ENCODE measurements at regions not wholly inside any gene's neighbourhood (a gene's known extent, or its start where the extent isn't known, plus 50 kb on each side); places are given as distances from the start of the nearest gene placed in this dataset.

GRCh38 chr9:109894921-109895758 lies 115.1 kb downstream of the PALM2AKAP2 start:
- DNase-seq: no peak
- no peak for TF ChIP-seq GATA1 (IDR thresholded peaks at IDR 0.05; ENCODE audit: low read depth, low read length)
- TF ChIP-seq POLR2A (IDR thresholded peaks at IDR 0.05; ENCODE audit: low read length): no peak

- DNase-seq: no peak
- no peak for TF ChIP-seq POLR2A (IDR thresholded peaks at IDR 0.05; ENCODE audit: low read length)
- TF ChIP-seq GATA1 (IDR thresholded peaks at IDR 0.05; ENCODE audit: low read depth, low read length): no peak
Observed at GRCh38 chr9:109901201-109901600, 121.2 kb downstream of the PALM2AKAP2 start.

DNA sequence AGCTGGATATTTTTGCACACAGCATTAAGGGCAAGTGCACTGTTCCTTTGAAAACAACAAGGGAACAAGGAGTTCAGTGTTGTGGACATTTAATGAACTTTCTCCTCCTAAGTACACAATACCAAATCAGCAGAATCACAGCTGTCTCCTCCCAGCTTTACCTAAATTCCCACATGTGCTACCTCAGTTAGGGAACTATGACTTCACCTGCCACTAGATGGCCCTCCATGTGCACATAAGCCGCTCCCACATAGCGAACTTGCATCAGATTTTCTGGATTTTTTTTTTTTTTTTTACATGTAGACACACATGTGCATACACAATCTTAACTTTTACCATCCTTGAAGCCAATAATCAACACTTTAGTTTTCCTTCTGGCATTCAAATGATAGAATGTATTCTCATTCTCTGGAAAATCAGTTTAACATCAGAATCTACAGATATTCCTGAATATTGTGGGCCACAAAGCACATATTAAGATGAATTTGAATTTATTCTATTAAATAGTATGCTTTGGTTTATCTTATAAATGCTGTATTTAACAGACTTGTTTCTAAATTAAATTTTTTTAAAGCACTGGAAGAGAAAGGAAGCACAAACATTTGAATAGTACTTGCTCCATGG lies 123.6 kb downstream of the PALM2AKAP2 start:
- DNase-seq: peak; percentile 60 to 70
- TF ChIP-seq GATA1 (IDR thresholded peaks at IDR 0.05; ENCODE audit: low read depth, low read length): no peak
- no peak for TF ChIP-seq POLR2A (IDR thresholded peaks at IDR 0.05; ENCODE audit: low read length)

DNA sequence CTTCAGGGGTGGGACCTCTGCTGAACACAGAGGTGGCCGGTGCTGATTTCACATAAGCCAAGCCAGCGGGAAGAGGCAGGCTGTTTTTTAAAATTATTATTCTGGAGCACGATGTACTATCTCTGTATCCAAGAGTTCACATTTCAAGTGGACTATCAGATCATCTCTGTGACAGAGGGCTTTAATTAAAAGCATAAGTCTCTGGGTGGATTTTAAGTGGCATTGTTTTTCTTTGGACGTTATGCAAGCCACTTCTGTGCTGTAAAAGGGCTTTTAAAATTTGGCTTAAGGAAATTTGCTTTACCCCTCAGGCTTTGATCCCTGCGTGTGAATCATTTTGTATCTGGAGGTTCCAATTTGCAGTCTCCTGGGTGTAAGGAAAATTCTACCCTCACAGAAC lies 124.7 kb downstream of the PALM2AKAP2 start:
- no peak for TF ChIP-seq GATA1 (IDR thresholded peaks at IDR 0.05; ENCODE audit: low read depth, low read length)
- no peak for TF ChIP-seq POLR2A (IDR thresholded peaks at IDR 0.05; ENCODE audit: low read length)
- no peak for DNase-seq

GRCh38 chr9:109905472-109905871 lies 125.5 kb downstream of the PALM2AKAP2 start:
- no peak for DNase-seq
- TF ChIP-seq POLR2A (IDR thresholded peaks at IDR 0.05; ENCODE audit: low read length) (no peak), GATA1 (IDR thresholded peaks at IDR 0.05; ENCODE audit: low read depth, low read length) (no peak)

DNA sequence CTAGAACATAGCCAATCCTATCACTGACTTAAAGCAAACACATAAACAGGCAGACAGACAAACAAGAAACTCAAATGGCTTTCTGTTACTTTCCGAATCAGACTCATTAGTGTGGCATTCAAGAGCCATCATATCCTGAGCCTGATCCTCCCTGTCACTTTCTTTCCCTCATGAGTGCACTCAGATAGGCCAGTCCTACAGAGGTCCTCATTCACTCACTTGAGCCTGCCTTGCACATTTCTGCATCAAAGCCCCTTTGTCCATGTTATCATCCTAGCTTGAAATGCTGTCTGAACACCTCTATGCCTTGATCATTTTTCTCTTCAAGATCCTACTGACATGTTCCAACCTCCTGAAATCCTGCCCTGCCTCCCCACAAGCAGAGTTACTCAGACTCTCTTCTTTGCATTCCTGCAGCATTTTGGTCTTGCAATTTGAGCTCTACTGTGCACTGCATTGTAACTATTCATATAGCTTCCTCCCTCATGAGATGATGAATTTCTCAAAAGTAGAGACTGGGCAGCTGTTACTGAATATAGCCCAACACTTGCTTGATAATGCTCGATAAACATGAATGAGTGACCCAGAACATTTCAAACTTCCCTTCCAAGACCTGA lies 126.9 kb downstream of the PALM2AKAP2 start:
- DNase-seq: no peak
- no peak for TF ChIP-seq GATA1 (IDR thresholded peaks at IDR 0.05; ENCODE audit: low read depth, low read length)
- TF ChIP-seq POLR2A (IDR thresholded peaks at IDR 0.05; ENCODE audit: low read length): no peak

- TF ChIP-seq GATA1 (IDR thresholded peaks at IDR 0.05; ENCODE audit: low read depth, low read length) (no peak), POLR2A (IDR thresholded peaks at IDR 0.05; ENCODE audit: low read length) (no peak)
- no peak for DNase-seq
Observed at GRCh38 chr9:109907400-109907799, 127.4 kb downstream of the PALM2AKAP2 start.

GRCh38 chr9:109907810-109908458 lies 127.9 kb downstream of the PALM2AKAP2 start:
- TF ChIP-seq POLR2A (IDR thresholded peaks at IDR 0.05; ENCODE audit: low read length) (no peak), GATA1 (IDR thresholded peaks at IDR 0.05; ENCODE audit: low read depth, low read length) (no peak)
- no peak for DNase-seq

DNA sequence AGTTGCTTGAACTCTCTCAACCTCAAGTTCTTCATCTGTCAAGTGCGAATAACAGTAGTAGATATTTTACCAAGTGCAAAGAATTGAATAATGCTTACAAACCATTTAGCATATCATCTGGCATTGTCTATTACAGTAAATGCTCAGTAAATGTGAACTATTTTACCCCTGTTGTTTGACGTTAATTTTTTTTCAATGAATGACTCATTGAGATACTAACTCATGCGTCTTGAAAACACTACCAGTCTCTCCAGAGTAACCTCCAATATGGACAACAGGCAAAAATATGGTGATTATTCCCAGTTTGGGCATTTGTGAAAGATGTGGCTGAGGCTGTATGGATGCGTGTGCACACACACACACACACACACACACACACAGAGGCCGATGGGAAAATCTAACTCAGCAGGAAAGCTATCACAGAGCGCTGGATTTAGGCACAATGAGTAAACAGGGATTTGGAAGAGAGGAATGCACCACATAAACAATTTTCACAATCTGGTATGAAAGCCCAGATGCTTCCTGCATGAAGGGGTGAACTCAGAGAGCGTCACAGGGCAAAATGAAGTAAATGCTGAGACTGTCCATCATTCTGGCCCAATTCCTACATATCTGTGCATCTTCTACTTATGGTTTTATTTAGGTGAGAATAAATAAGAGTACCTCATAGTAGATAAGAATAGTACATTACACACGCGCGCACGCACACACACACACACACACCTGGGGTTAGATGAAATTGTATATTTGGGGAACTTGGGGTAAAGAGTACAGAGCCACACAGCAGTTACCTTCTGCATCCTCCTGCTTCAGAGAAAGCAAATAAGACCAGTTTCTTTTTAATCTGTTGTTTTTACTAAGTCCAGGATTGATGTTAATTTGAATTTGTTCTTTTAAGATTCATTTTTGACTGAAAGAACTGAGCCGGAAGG lies 128.7 kb downstream of the PALM2AKAP2 start:
- no peak for DNase-seq
- no peak for TF ChIP-seq GATA1 (IDR thresholded peaks at IDR 0.05; ENCODE audit: low read depth, low read length)
- no peak for TF ChIP-seq POLR2A (IDR thresholded peaks at IDR 0.05; ENCODE audit: low read length)

DNA sequence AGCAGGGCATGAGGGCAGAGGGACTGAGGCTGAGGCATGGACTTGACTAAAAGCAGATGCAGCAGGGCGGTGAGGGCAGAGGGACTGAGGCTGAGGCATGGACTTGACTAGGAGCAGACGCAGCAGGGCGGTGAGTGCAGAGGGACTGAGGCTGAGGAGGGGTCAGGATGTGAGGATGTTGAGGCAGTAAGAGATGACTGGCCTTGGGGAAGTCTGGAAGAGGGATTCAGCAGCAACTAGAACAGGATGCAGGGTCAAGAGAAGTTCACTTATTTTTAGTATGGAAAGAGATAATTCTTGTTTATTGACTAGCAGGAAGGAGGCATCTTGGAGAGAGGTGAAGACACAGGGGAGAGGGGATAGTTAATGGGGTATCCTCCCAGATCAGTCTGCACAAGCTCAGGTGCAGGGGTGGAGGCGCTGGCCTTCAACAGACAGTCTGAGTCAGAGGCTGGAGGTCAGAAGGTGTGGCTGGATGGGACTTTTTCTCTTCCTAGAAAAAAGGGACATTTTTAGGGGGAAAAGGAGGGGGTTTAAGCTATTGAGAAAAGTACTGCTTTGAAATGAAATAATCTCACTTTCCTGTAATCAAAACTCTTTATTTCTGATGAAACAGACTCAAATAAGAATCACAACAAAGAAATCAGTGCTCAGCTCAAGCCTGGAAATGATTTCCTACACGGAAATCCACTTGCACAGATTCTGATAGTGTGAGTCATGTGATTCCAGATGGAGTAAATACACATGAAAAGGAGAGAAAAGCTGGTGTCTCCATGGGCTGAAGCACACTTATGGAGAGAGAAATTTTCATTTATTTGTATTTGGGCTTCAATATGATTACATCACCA lies 130.9 kb downstream of the PALM2AKAP2 start:
- TF ChIP-seq GATA1 (IDR thresholded peaks at IDR 0.05; ENCODE audit: low read depth, low read length) (no peak), POLR2A (IDR thresholded peaks at IDR 0.05; ENCODE audit: low read length) (no peak)
- no peak for DNase-seq

DNA sequence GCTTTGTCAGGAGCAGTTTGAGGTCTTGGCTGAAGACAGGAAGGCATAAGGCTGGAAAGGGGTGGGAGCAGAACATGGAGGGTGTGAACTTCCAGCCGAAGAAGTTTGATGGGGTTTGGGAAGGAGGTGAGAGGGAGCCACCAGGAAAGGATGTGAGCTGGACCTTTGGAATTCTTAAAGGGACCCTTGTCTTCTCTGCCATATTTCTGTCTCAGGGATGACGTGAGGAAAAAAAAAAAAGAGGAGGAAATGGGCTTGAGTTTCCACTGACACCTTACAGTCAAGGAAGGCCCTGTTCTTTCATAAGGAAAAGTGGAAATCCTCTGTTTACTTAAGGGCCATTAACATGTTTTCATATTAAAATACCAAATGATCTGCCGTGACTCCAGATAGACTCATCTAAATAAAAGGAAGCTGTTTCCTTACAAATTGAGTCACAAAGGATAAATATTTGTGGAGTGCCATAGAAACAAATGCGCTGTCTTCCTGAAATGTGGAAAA lies 132.1 kb downstream of the PALM2AKAP2 start:
- no peak for DNase-seq
- TF ChIP-seq POLR2A (IDR thresholded peaks at IDR 0.05; ENCODE audit: low read length): no peak
